ENCODE measurements at regions not wholly inside any gene's neighbourhood (a gene's known extent, or its start where the extent isn't known, plus 50 kb on each side); places are given as distances from the start of the nearest gene placed in this dataset.

DNA sequence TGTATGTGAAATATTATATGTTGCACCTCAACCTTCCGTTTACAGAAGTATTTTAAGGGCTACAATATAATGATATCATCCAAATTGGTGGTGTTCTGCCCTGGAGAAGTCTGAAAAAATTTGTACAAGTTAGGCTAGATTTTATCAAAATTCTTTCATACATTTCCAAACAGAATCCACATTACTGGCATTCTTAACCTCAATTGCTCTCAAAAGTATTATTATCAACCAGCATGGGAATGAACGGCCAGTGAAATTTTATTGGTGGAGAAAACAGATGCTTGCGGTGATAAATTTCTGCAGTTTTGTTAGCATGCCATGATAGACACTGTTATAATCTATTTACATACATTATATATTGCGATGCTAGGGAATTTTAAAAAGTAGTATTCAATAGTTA is 88.3 kb upstream of the TFPI start:
- TF ChIP-seq, protein P1, sequence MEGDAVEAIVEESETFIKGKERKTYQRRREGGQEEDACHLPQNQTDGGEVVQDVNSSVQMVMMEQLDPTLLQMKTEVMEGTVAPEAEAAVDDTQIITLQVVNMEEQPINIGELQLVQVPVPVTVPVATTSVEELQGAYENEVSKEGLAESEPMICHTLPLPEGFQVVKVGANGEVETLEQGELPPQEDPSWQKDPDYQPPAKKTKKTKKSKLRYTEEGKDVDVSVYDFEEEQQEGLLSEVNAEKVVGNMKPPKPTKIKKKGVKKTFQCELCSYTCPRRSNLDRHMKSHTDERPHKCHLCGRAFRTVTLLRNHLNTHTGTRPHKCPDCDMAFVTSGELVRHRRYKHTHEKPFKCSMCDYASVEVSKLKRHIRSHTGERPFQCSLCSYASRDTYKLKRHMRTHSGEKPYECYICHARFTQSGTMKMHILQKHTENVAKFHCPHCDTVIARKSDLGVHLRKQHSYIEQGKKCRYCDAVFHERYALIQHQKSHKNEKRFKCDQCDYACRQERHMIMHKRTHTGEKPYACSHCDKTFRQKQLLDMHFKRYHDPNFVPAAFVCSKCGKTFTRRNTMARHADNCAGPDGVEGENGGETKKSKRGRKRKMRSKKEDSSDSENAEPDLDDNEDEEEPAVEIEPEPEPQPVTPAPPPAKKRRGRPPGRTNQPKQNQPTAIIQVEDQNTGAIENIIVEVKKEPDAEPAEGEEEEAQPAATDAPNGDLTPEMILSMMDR (IDR thresholded peaks at IDR 0.05) = no peak
- no peak for TF ChIP-seq POLR2A (IDR thresholded peaks at IDR 0.05)

Data from testis (tissue), 2 donors.